Keratinocyte (primary cell): ENCODE measurements at regions not wholly inside any gene's neighbourhood (a gene's known extent, or its start where the extent isn't known, plus 50 kb on each side); places are given as distances from the start of the nearest gene placed in this dataset.

Experiments used
- DNase-seq: peaks from one replicate; pipeline ENCODE4 v3.0.0-alpha.2; 2011; ENCODE audit warnings: low read depth, missing footprints, low spot score
- FAIRE-seq: peaks from 2 replicates; lab custom pipeline; 2011; peaks lifted over from hg19 to GRCh38; lab: Jason Lieb, UNC
- H2AFZ ChIP-seq: 2 replicates; pipeline ENCODE4 v1.6.0; 2012; ENCODE audit warnings: low read length, control low read depth, inconsistent platforms; ENCODE audit not compliant: control insufficient read depth
- H3K27ac ChIP-seq: 2 replicates; pipeline ENCODE4 v1.5.1; 2011; ENCODE audit warnings: low read length; ENCODE audit not compliant: control insufficient read depth, insufficient read depth
- H3K27me3 ChIP-seq: 3 replicates; pipeline ENCODE4 v1.6.0; 2011; ENCODE audit warnings: low read length; ENCODE audit not compliant: control insufficient read depth, insufficient read depth; ENCODE audit errors: extremely low read depth
- H3K36me3 ChIP-seq, 2 experiments: 2 replicates in 1 of 2; 3 replicates in 1 of 2; pipeline ENCODE4 v1.5.1; 2011; ENCODE audit warnings: low read length in 2 of 2, mild to moderate bottlenecking in 1 of 2; ENCODE audit not compliant: control insufficient read depth in 2 of 2, insufficient read depth in 2 of 2; ENCODE audit errors: extremely low read depth in 1 of 2
- H3K4me1 ChIP-seq: 3 replicates; pipeline ENCODE4 v1.5.1; 2011; ENCODE audit warnings: low read length; ENCODE audit not compliant: control insufficient read depth, insufficient read depth; ENCODE audit errors: extremely low read depth
- H3K4me2 ChIP-seq: 3 replicates; pipeline ENCODE4 v1.6.0; 2011; ENCODE audit warnings: low read depth, low read length; ENCODE audit not compliant: control insufficient read depth, insufficient read depth; ENCODE audit errors: extremely low read depth
- H3K4me3 ChIP-seq, 3 experiments: fragments of 200-600 bp in 1 of 3; sonication (generic) in 1 of 3; 2 replicates in 2 of 3; 3 replicates in 1 of 3; pipeline ENCODE4 v1.5.1; 2011 to 2016; ENCODE audit warnings: low read length in 3 of 3, mild to moderate bottlenecking in 3 of 3, control low read depth in 2 of 3, inconsistent platforms in 1 of 3, low read depth in 1 of 3, mixed read lengths in 1 of 3, mixed run types in 1 of 3, moderate library complexity in 1 of 3; ENCODE audit not compliant: control insufficient read depth in 2 of 3, insufficient read depth in 2 of 3; ENCODE audit errors: extremely low read depth in 1 of 3
- H3K79me2 ChIP-seq: 2 replicates; pipeline ENCODE4 v1.6.0; 2012; ENCODE audit warnings: low read length; ENCODE audit not compliant: control insufficient read depth, insufficient read depth
- H3K9ac ChIP-seq: 3 replicates; pipeline ENCODE4 v1.6.0; 2011; ENCODE audit warnings: low read length; ENCODE audit not compliant: control insufficient read depth, insufficient read depth; ENCODE audit errors: extremely low read depth
- H3K9me1 ChIP-seq: 3 replicates; pipeline ENCODE4 v1.6.0; 2011; ENCODE audit warnings: low read length; ENCODE audit not compliant: control insufficient read depth, insufficient read depth; ENCODE audit errors: extremely low read depth
- H3K9me3 ChIP-seq: 2 replicates; pipeline ENCODE4 v1.5.1; 2012; ENCODE audit warnings: low read depth, low read length; ENCODE audit not compliant: control insufficient read depth
- H4K20me1 ChIP-seq: 3 replicates; pipeline ENCODE4 v1.6.0; 2011; ENCODE audit warnings: low read length; ENCODE audit not compliant: control insufficient read depth, insufficient read depth; ENCODE audit errors: extremely low read depth
- EZH2 ChIP-seq: IDR thresholded peaks from one replicate; pipeline ENCODE4 v1.6.1; 2012; ENCODE audit warnings: inconsistent platforms, mild to moderate bottlenecking, low read length, moderate library complexity
- dilution Hi-C: fragments of 300-500 bp; cut with MboI; formaldehyde crosslinking; loops from one replicate; pipeline ENCODE4 v1.7.0; 2020; ENCODE audit warnings: low sequenced_read_pairs; ENCODE audit not compliant: extremely low pct_ligation_motif_present
- TF ChIP-seq, protein P1 (sequence below), 3 experiments: IDR thresholded peaks in 1 of 3; conservative IDR thresholded peaks in 1 of 3; optimal IDR thresholded peaks in 1 of 3; 2 replicates in 2 of 3; 3 replicates in 1 of 3; pipeline versions ENCODE3 to v1.5.1; 2011; ENCODE audit warnings: low read length in 3 of 3, mild to moderate bottlenecking in 3 of 3, moderate library complexity in 2 of 3, control low read depth in 1 of 3, inconsistent platforms in 1 of 3; ENCODE audit not compliant: insufficient read depth in 2 of 3; ENCODE audit errors: extremely low read depth in 1 of 3

DNA sequence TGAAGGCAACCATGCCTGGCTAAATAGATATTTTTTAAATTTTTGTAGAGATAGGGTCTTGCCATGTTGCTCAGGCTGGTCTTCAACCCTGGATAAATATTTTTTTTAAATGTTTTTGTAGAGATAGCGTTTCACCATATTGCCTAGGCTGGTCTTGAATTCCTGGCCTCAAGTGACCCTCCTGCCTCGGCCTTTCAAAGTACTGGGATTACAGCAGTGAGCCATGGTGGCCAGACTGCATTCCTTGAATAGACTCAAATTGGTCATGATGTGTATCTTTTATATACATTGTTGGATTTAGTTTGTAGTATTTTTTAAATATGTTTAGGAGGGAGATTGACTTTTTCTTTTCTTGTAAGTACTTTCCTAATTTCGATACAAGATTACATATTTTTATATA, 325.7 kb upstream of the C11orf87 start:
- H3K9me1 ChIP-seq = no peaks in the 10 kb centered on the region
- H4K20me1 ChIP-seq = no peaks in the 10 kb centered on the region
- no peaks in the 10 kb centered on the region for H3K79me2 ChIP-seq
- no peak overlapping the region for H3K27ac ChIP-seq
- H3K4me1 ChIP-seq = no peaks in the 10 kb centered on the region
- H3K4me3 ChIP-seq = no peak overlapping the region
- no peaks in the 10 kb centered on the region for H3K36me3 ChIP-seq
- dilution Hi-C loops = no loop called here
- H3K4me2 ChIP-seq = no peak overlapping the region
- FAIRE-seq (no peak), DNase-seq (no peak)
- no peak overlapping the region for H2AFZ ChIP-seq
- no peak overlapping the region for H3K9ac ChIP-seq
- H3K27me3 ChIP-seq = no peaks in the 10 kb centered on the region
- H3K9me3 ChIP-seq = no peaks in the 10 kb centered on the region
- TF ChIP-seq, protein P1, sequence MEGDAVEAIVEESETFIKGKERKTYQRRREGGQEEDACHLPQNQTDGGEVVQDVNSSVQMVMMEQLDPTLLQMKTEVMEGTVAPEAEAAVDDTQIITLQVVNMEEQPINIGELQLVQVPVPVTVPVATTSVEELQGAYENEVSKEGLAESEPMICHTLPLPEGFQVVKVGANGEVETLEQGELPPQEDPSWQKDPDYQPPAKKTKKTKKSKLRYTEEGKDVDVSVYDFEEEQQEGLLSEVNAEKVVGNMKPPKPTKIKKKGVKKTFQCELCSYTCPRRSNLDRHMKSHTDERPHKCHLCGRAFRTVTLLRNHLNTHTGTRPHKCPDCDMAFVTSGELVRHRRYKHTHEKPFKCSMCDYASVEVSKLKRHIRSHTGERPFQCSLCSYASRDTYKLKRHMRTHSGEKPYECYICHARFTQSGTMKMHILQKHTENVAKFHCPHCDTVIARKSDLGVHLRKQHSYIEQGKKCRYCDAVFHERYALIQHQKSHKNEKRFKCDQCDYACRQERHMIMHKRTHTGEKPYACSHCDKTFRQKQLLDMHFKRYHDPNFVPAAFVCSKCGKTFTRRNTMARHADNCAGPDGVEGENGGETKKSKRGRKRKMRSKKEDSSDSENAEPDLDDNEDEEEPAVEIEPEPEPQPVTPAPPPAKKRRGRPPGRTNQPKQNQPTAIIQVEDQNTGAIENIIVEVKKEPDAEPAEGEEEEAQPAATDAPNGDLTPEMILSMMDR (optimal IDR thresholded peaks at IDR 0.05 in 1 of 3, IDR thresholded peaks at IDR 0.05 in 1 of 3, conservative IDR thresholded peaks at IDR 0.05 in 1 of 3; ENCODE audit: extremely low read depth in 1 of 3, insufficient read depth in 2 of 3, low read length in 3 of 3) = no peak
- TF ChIP-seq EZH2 = no peak

GRCh38 chr11:109106151-109106906, 315.7 kb upstream of the C11orf87 start:
- dilution Hi-C loops = no loop called here
- FAIRE-seq (no peak), DNase-seq (no peak)
- Histone ChIP-seq H3K9me3 (no peaks in the 10 kb centered on the region), H3K4me3 (no peak overlapping the region), H3K4me1 (no peaks in the 10 kb centered on the region), H3K79me2 (no peaks in the 10 kb centered on the region), H3K9me1 (no peaks in the 10 kb centered on the region), H3K36me3 (no peaks in the 10 kb centered on the region), H3K9ac (no peak overlapping the region), H3K4me2 (no peak overlapping the region), H3K27ac (no peak overlapping the region), H3K27me3 (no peaks in the 10 kb centered on the region), H2AFZ (no peak overlapping the region), H4K20me1 (no peaks in the 10 kb centered on the region)
- TF ChIP-seq, protein P1 (optimal IDR thresholded peaks at IDR 0.05 in 1 of 3, IDR thresholded peaks at IDR 0.05 in 1 of 3, conservative IDR thresholded peaks at IDR 0.05 in 1 of 3; ENCODE audit: extremely low read depth in 1 of 3, insufficient read depth in 2 of 3, low read length in 3 of 3) = no peak
- TF ChIP-seq EZH2 = no peak
